ENCODE measurements at regions not wholly inside any gene's neighbourhood (a gene's known extent, or its start where the extent isn't known, plus 50 kb on each side); places are given as distances from the start of the nearest gene placed in this dataset.

- no peak for TF ChIP-seq CTCF (IDR thresholded peaks at IDR 0.05; ENCODE audit: low read length)
- TF ChIP-seq EZH2 (optimal IDR thresholded peaks at IDR 0.05; ENCODE audit: low read depth, low read length) = no peak
- no peak for TF ChIP-seq EZH2phosphoT487 (IDR thresholded peaks at IDR 0.05; ENCODE audit: low read length)
These were observed 743.1 kb upstream of the ADGRL4 start for GRCh38 chr1:79749607-79750006.

Measured in MM.1S (cell line).